ENCODE measurements at regions not wholly inside any gene's neighbourhood (a gene's known extent, or its start where the extent isn't known, plus 50 kb on each side); places are given as distances from the start of the nearest gene placed in this dataset.

DNA sequence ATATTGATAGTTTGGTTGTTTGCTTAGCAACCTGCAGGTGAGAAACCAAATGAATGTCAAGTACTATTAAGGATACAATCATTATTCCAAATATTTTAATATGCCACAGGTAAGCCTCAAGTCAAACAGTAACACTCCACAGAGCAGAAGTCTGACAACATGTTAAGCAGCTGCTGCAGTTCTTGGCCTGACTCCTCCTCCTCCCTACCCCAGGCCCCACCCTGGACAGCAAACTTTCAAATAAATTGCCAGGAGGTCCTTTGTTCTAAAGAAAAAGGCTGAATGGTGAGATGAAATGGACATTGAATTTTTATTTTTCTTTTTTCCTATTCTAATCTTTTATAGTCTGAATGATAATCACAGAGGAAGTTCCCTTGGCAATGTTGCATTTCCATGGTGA is 260.0 kb upstream of the POU2AF2 start:
- POLR2A ChIA-PET, result no interaction called here
- no peaks in the 10 kb centered on the region for H3K27me3 ChIP-seq (ENCODE audit: control insufficient read depth, insufficient read depth, low read length)
- no TSS peak for BruUV-seq (replicated peaks)
- TF ChIP-seq POLR2AphosphoS5 (IDR thresholded peaks at IDR 0.05; ENCODE audit: low read depth, low read length) (no peak), SIN3A (IDR thresholded peaks at IDR 0.05; ENCODE audit: borderline replicate concordance, insufficient read depth, low read depth, low read length) (no peak), TCF7L2 (IDR thresholded peaks at IDR 0.05; ENCODE audit: low read depth, low read length) (no peak), CTCF (IDR thresholded peaks at IDR 0.05) (no peak)
- TF ChIP-seq, protein P1, sequence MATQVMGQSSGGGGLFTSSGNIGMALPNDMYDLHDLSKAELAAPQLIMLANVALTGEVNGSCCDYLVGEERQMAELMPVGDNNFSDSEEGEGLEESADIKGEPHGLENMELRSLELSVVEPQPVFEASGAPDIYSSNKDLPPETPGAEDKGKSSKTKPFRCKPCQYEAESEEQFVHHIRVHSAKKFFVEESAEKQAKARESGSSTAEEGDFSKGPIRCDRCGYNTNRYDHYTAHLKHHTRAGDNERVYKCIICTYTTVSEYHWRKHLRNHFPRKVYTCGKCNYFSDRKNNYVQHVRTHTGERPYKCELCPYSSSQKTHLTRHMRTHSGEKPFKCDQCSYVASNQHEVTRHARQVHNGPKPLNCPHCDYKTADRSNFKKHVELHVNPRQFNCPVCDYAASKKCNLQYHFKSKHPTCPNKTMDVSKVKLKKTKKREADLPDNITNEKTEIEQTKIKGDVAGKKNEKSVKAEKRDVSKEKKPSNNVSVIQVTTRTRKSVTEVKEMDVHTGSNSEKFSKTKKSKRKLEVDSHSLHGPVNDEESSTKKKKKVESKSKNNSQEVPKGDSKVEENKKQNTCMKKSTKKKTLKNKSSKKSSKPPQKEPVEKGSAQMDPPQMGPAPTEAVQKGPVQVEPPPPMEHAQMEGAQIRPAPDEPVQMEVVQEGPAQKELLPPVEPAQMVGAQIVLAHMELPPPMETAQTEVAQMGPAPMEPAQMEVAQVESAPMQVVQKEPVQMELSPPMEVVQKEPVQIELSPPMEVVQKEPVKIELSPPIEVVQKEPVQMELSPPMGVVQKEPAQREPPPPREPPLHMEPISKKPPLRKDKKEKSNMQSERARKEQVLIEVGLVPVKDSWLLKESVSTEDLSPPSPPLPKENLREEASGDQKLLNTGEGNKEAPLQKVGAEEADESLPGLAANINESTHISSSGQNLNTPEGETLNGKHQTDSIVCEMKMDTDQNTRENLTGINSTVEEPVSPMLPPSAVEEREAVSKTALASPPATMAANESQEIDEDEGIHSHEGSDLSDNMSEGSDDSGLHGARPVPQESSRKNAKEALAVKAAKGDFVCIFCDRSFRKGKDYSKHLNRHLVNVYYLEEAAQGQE (IDR thresholded peaks at IDR 0.05; ENCODE audit: insufficient read depth in 1 of 2, low read depth in 2 of 2, low read length in 1 of 2), result no peak
- no peaks in the 10 kb centered on the region for H3K36me3 ChIP-seq (ENCODE audit: control insufficient read depth, insufficient read depth, low read length)
- in situ Hi-C loops (cut with HindIII; ENCODE audit: low pct_unique_long_range_greater_than_20kb, low sequenced_read_pairs), result no loop called here
- H3K27ac ChIP-seq (ENCODE audit: low read length), result no peak overlapping the region
- ATAC-seq (no peak), DNase-seq (ENCODE audit: low read depth, low spot score) (no peak)
- intact Hi-C loops (cut with micrococcal nuclease; ENCODE audit: unreplicated experiment), result no loop called here
- H3K9me3 ChIP-seq (ENCODE audit: control insufficient read depth, insufficient read depth, low read depth, low read length), result no peaks in the 10 kb centered on the region
- no peaks in the 10 kb centered on the region for H3K4me1 ChIP-seq (ENCODE audit: control insufficient read depth, insufficient read depth, low read length)
- CTCF ChIA-PET, result no interaction called here
- no peak overlapping the region for H3K4me3 ChIP-seq (ENCODE audit: low read depth in 2 of 2, low read length in 2 of 2)

DNA sequence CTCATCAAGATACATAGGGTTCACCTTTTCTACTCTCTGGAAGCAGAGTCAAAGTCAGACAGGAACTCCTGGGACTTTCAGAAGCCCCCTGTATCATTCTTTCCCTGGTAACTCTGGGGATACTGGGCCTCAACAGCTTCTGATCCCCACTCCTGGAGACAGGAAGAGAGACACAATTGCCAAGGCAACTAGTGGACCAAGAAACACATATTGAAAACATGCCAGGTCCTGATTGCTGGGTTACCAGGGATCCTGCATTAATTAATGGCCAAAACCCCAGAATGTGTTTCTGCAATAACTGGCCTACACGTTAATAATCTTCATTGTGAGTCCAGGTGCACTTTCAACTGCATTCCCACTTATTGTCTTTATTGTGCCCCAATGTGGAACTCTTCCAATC is 260.8 kb upstream of the POU2AF2 start:
- DNase-seq (ENCODE audit: low read depth, low spot score) (no peak), ATAC-seq (no peak)
- no peaks in the 10 kb centered on the region for H3K27me3 ChIP-seq (ENCODE audit: control insufficient read depth, insufficient read depth, low read length)
- TF ChIP-seq CTCF (IDR thresholded peaks at IDR 0.05), result no peak
- TF ChIP-seq SIN3A (IDR thresholded peaks at IDR 0.05; ENCODE audit: borderline replicate concordance, insufficient read depth, low read depth, low read length), result no peak
- TF ChIP-seq POLR2AphosphoS5 (IDR thresholded peaks at IDR 0.05; ENCODE audit: low read depth, low read length), result no peak
- no peak for TF ChIP-seq TCF7L2 (IDR thresholded peaks at IDR 0.05; ENCODE audit: low read depth, low read length)
- TF ChIP-seq, protein P1 (IDR thresholded peaks at IDR 0.05; ENCODE audit: insufficient read depth in 1 of 2, low read depth in 2 of 2, low read length in 1 of 2), result no peak
- H3K27ac ChIP-seq (ENCODE audit: low read length), result no peak overlapping the region
- CTCF ChIA-PET, result no interaction called here
- in situ Hi-C loops (cut with HindIII; ENCODE audit: low pct_unique_long_range_greater_than_20kb, low sequenced_read_pairs) (no loop called here), intact Hi-C loops (cut with micrococcal nuclease; ENCODE audit: unreplicated experiment) (no loop called here)
- H3K4me1 ChIP-seq (ENCODE audit: control insufficient read depth, insufficient read depth, low read length), result no peaks in the 10 kb centered on the region
- H3K9me3 ChIP-seq (ENCODE audit: control insufficient read depth, insufficient read depth, low read depth, low read length), result no peaks in the 10 kb centered on the region
- no peaks in the 10 kb centered on the region for H3K36me3 ChIP-seq (ENCODE audit: control insufficient read depth, insufficient read depth, low read length)
- no peak overlapping the region for H3K4me3 ChIP-seq (ENCODE audit: low read depth in 2 of 2, low read length in 2 of 2)
- POLR2A ChIA-PET, result no interaction called here
- BruUV-seq (replicated peaks), result no TSS peak
